NCI-H526 treated with DMSO at 0.1 percent for 48 hours (cell line): ENCODE measurements at regions not wholly inside any gene's neighbourhood (a gene's known extent, or its start where the extent isn't known, plus 50 kb on each side); places are given as distances from the start of the nearest gene placed in this dataset.

Experiments used
- DNase-seq: peaks from one replicate; lab custom pipeline; 2025; lab: John Stamatoyannopoulos, UW

DNA sequence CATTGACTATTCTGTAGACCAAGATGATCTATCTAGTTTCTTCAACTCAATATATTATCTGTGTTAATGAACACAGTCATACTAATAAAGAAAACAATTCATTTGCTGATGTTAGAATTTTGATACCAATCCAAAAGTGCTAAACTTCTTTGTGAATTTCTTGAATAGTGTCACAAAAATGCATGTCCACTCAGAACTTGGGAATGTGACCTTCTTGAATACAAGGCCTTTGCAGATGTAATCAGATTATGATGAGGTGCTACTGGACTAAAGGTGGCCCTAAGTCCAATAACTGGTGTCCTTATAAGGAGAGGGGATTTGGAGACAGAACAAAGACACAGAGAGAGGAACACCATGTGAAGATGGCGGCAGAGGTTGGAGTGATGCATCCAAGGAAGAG is 305.8 kb upstream of the ZP4 start:
- DNase-seq, result no peak

DNA sequence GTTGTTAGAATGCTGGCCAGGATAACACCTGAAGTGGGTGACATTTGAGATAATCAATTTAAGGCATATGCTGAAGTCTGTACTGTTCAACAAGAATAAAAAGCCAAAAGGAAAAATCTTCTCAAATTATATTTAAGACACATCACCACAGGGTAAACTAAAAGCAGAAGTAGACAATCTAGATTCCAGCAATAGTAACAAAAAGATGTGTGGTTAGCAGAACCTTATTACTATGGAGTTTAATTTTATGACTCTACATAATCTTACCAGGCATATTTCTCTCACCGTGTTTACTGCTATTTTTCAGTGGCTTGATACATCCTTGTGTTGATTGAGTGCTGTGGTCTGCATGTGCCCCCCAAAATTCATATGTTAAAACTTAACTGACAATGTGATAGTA is 300.4 kb upstream of the ZP4 start:
- no peak for DNase-seq

DNA sequence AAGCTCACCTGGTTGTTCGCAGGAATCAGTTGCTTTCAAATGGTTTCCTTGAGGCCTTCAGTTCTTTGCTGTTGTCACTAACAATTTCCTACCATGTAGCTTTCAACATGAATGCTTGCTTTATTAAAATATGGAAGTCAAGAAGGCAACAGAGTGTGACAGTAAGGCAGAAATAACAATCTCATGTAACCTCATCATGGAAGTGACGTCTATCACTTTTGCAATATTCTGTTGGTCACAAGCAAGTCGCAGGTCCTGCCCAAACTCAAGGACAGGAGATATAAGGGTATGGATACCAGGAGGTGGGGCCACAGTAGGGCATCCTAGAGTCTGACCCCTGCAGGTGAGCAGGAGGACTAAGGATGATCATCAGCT is 296.8 kb upstream of the ZP4 start:
- DNase-seq, result no peak

DNA sequence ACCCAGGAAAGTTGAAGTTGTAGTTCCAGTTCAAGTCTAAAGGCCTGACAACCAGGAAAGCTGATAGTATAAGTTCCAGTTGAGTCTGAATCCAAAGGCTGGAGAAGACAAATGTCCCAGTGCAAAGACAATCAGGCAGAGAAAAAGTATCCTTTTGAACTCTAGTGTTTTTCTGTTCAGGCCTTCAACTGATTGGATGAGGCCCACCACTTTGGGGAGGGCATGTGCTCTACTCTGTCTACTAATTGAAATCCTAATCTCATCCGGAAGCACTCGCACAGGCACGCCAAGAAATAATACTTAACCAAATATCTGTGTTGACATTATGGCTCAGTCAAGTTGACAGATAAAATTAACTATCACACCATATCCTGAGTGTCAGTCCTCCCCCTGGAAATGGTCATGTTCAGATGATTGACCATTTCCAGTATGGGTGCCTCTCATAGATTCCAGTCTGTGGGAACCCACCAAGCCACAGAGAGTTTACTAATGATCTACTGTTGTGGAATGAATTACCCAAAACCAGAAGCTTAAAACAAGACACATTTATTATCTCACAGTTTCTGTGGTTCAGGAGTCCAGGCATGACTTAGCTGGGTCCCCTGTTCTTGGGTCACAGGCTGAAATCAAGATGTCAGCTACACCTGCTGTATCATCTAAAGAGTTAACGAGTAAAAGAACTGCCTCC is 296.3 kb upstream of the ZP4 start:
- no peak for DNase-seq

DNA sequence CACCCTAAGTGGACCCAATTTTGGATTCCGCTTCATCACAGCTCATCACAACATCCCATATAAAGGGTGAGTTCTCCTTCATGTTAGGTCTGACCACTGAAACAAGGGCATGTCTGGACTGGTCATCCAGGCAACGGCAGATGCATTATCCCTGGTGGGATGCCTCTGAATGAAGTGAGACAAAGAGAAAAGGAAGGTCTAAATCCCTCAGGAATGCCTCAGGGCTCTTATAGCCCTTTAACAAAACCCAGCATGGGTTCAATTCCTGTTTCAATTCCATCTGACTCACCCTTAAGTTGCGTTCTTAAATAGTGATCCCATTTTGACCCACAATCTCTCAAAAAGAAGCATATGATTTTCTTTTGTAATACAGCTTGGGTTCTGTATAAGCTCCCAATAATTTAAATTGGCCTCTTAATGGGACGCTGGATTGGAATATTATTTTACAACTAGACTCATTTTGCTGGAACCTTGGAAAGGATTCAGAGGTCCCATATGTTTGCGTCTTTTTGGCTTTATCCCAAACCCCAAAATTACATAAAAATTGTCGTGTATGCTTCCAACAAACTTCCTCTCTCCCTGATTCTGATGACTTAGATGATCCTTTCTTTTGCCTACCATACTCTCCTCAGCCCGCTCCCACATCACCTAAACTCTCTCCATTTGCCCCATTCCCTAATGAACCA is 287.4 kb upstream of the ZP4 start:
- no peak for DNase-seq

DNA sequence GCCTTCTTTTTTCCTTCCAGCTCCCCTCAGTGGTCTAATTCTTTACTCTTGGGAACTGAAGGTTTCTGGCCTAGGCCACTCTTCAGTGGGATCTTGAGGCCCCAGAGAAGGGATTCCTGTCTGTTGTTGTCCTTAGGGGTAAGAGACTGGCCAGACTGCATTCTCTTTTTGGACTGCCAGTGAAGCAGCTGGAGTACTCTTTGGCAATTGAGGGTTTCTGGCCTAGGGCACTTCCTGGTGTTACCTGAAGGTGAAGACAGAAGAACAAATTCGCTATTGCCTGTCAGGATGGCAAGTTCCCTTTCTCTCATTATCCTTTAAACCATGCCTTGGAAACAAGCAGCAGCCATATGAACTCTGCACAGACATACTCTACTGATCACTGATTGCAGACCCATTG is 286.6 kb upstream of the ZP4 start:
- no peak for DNase-seq

DNA sequence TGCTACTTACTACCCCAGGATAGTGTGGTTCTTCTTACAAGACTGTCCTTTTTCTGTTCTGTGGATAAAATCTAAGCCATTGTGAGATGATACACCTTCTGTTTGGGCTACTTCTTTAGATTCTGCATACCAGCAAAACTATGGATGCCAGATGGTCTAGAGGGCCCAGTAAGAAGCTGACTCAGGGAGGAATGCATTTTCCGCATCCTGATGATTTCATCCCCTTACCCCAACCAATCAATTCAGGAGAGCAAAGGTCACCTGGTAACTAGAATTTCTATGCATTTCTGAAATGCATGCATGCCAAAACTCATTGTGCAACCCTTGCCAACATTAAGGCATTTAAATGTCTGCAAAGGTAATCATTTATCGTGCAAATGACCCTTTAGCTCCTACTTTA is 285.7 kb upstream of the ZP4 start:
- no peak for DNase-seq

DNA sequence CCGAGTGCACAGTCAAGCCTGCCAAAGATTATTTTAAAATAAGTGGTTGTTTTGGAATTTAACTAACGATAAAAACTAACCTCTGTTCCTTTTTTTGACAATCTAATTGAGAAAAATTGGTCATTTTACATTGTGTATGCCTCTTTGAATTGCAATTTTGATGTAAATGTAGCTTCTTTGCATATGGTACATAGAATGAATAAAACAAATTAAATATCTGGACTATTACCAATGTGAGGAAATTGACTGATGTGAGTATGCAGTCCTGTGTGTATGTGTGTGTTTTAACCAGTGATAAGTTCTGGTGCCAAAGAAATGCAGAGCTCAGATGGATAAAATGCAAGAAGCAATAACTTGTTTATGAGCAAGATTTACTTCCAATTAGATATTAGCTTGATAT is 281.3 kb upstream of the ZP4 start:
- no peak for DNase-seq

DNA sequence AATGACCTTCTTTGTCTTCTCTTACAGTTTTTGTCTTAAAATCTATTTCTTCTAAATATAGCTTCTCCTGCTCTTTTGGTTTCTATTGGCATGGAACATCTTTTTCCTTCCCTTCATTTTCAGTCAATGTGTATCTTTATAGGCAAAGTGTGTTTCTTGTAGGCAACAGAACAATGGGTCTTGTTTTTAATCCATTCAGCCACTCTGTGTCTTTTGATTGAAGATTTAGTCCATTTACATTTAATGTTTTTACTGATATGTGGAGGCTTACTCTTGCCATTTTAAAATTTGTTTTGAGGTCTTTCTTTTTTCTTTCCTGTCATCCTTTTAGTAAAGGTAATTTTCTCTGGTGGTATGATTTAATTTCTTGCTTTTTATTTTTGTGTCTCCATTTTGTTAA is 271.2 kb upstream of the ZP4 start:
- DNase-seq, result no peak

DNA sequence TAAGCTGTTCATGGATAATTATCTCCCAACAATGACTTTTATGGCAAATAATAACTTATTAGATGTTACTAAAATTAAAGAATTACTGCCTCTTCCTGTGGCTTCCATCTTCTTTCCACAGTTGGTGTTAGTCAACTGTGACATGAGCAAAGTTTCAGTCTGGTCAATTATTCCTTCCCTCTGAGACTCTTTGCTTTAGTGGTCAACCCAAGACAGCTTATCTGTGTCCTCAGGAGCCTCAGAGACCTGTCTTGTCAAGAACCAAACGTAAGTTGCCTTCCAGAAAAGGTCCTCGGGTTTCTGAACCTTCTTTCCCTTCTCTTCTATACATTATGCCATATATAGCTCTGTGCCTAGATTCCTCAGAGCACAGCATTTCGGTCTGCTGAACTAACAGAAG is 263.2 kb upstream of the ZP4 start:
- no peak for DNase-seq

DNA sequence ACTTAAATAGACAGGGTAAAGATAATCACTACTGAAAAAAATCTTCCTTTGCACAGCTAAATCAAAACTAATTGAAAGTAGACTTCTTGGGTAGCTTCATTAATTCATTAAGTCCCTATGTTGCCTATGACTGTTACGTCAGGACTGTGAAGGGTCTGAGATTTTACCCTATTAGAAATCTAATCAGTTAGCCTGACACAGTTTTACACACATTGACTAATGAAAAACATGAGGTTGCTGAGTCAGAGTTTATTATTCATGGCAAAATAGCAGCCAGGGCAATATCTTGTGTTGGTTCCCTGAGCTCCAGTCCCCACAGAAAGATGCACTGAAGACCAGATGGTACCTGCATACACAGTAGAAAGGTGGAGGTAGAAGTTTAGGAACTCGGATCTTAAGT is 262.5 kb upstream of the ZP4 start:
- DNase-seq, result no peak

DNA sequence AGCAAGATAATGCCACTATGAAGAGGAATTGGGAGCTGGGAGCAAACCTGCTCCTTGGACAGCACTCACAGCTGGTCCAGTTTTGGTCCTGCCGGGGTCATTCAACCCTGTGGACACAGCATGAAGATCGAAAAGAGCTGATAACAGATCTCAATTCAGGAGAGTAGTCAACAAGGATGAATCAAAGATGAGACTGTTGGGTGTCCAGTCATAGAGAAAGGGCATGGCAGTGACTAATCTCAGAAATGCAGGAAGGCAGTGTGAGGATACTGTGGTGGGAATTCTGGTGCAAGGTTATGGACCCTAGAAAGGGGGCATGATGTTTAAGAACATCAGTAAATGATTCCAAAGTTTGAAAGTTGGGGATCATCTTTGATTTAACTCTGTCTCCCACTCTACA is 261.4 kb upstream of the ZP4 start:
- no peak for DNase-seq

DNA sequence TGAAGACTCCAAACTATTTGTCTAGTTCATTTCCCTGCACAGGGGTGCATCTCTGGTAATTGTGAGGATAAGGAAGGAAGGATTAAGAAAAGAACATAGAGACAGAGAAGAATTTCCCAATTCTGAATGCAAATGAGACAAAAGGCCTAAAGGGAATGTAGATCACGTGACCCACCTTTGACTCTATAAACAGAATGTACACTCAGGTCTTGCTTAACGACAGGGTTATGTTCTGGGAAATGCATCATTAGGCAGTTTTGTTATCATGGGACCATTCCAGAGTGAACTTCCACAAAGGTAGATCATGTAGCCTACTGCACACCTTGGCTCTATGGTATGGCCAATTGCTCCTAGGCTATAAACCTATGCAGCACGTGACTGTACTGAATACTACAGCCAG is 252.3 kb upstream of the ZP4 start:
- DNase-seq, result no peak

DNA sequence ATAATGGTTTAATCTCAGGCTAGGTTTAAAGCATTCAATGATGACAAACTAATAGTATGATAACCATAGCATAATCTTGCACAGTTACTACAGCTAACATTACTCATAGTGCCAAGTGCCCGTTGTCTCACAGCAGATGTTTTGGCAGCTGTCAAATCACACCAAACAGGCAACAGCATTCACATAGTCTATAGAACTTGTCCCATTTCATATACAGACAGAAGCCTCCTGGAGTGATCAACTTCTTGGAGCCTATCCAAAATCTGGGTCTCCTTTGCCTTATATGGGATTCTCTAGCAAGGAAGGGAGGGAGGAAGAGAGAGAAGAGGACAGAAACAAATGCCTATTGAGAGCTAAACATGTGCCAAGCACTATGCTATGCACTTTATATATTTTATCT is 250.6 kb upstream of the ZP4 start:
- no peak for DNase-seq

DNA sequence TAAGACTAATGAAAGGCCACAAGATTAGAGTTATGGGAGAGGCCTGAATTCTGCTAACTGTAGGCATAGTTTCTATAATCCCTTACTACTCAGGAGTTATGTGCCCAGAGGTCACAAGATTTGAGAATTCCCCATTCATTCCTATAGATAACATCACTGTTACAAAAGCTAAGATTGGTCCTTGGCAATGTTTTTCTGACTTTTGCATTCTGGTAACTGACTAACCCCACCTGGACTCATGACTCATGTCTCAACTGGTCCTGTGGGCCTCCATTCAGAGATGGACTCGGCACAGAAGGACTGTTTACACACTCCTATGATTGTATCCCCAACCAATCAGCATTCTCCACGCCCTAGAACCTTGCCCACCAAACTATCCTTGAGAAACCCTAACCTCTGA is 249.0 kb upstream of the ZP4 start:
- DNase-seq, result no peak

DNA sequence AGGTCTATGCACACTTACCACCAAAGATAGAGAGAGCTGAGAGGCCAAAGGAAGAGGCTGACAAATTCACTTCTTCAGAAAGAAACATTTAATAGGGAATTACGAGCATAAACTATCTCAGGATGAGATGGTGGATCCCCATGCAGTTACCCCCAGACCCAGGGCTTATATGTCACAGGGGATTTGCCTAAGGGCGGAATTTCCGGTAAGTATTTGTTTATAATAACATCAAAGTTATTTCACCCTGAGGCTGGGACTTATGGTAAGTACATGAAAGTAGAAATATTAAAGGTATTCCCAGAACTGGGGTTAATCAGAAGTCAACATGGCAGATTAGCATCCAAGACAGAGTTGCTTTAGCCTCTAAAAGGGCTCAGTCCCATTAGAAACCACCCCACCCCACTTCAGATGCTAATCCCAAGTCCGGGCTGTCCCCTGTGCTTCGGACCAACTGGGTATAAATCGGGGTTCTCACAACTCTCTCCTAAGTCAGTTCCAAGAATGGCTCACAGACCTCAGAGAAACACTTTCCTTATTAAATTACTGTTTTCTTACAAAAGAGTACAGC is 247.4 kb upstream of the ZP4 start:
- no peak for DNase-seq

DNA sequence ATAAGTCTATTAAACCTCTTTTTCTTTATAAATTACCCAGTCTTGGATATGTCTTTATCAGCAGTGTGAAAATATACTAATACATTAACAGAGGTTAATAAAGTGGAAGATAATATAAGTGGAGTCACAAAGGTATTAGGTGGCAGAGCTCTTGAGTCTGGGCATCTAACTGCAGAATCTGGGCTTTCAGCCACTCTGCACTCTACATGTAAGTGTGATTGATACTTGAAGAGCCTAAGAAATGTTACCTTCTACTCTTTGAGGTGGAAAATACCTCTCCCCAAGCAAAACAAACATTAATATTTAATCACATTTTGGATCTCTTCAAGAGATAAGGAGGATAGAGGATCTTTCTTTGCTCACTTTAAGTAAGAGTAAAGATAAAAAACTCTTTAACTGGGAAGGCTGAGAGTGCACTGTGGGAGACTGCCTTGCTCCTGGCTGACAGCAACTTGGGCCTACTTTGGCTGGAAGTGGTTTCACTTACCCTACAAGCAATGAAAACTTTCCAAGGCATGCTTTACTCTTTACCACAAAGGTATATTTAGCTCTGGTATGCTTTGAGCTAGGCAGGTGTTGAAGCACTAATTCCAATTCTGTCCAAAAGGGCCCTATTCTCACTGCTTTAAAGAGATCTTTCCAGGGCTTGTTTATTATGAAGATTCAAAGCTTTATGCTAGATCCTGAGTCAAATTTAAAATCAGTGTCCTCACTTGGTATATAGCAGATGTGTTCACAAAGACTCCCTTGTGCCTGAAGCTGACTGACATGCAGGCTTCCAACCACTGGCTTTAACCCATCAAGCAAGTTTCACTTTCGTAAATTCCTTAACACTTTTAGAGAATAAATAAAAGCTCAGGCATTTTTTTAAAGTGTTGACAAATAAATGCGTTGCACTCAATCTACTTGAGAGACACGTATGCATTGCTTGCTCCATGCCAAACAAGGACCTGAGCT is 245.3 kb upstream of the ZP4 start:
- DNase-seq, result no peak

DNA sequence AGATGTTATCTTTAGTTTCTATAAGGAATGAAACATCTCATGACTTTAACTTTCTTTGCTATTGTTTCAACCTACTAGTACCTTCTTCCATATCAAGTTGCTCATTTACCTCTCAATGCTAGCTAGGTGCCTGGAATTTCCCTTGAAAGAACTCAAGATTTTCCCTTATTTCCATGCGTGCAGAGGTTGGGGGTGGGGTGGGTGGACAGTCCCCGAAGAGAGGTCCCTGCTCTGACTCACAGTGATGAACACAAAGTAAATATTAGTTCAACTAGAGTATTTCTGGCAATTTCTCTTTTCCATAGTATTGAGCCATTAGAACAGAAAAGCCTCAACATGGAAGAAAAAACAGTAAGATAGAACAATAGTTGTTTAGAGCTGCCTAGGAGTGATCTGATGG is 239.0 kb upstream of the ZP4 start:
- no peak for DNase-seq

DNA sequence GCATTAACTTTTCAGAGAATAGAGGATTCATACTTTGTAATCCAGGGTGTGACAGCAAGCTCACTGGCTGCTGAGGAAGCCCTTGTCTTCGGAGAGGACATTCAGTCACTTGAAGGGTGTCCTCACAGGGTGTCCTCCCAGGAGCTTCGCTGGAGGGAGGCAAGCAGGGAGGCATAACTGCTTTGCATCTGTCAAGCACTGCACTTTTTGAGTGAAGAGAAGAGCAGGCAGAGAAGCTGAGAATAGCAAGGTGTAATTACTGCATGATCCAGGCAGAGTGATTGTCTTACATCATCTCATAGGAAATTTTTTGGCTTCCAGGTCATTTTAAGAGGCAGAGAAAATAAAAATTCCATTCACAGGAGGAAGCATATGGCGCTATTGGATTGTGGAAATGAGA is 232.5 kb upstream of the ZP4 start:
- DNase-seq, result no peak

DNA sequence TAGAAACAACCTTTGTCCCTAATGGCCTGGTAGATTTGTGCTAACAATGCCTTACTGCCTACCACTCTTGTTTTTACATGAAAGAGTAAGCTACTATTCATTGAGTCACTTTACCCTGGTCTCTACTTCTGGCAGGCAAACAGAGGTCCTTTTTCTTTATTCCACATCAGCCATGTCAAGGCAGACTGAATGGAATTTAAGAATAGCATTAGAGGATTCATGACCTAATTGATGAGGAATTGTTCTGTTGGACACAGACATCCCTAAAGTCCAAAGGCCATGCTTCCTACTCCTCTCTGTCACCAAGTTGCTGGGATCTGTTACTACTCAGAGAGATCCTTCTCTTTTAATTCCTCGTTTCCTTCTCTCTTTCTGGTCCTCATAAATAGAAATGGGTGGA is 229.1 kb upstream of the ZP4 start:
- DNase-seq, result no peak

DNA sequence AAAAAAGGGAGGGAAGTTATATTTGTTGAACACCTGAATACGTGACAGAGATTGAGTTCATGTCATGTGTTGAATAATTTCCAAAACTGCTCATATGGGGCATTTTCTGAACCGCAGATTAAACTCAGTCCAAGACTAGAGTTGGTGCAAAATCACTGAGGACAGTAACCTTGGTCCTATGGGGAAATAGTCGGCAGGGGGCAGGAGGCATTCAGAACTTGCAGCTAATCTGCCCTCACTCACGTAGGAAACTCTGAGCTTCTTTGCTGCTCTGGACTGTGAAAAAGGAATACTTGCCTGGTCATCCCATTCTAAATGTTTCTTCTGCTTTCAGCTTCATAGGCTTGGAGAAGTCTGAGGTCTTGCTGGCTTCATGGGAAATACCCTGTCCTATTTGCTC is 228.3 kb upstream of the ZP4 start:
- no peak for DNase-seq

DNA sequence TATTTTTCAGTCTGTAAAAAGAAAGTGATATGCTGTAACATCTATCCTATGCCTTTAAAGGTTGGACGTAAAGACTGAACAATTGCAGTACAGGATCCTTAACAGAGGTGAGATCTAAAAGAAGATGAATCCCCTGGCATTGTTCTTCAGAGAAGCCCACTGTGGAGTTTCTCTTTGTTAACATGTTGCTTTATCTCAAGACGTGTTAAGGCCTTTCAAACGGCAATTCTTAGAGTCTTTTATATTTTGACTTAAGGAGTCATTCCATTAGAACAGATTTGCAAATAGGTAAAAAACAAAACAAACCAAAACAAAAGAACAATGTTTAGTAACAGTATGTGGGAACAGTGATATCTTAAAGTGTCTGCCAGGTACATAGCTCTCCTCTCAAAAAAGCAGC is 225.1 kb upstream of the ZP4 start:
- no peak for DNase-seq
